ENCODE measurements at regions not wholly inside any gene's neighbourhood (a gene's known extent, or its start where the extent isn't known, plus 50 kb on each side); places are given as distances from the start of the nearest gene placed in this dataset.

GRCh38 chr6:14861491-14861943, 384.4 kb upstream of the JARID2 start:
- no peak for TF ChIP-seq CTCF (IDR thresholded peaks at IDR 0.05; ENCODE audit: insufficient read depth in 1 of 2, low read depth in 1 of 2, low read length in 1 of 2, severe bottlenecking in 1 of 2, unreplicated experiment in 1 of 2)
- Histone ChIP-seq H3K27me3 (replicated peaks; ENCODE audit: control insufficient read depth, insufficient read depth, low read length) (no peaks in the 10 kb centered on the region), H3K4me3 (ENCODE audit: low read depth, low read length) (no peak overlapping the region), H3K4me1 (no peaks in the 10 kb centered on the region), H3K9me3 (no peaks in the 10 kb centered on the region; the same call in 1 of the 2 replicates), H3K36me3 (ENCODE audit: control insufficient read depth, insufficient read depth, low read length) (no peaks in the 10 kb centered on the region)
- intact Hi-C loops (cut with micrococcal nuclease; ENCODE audit: unreplicated experiment) = no loop called here
- CTCF ChIA-PET = no interaction called here
- DNase-seq = no peak
- POLR2A ChIA-PET = no interaction called here
- Mint-ChIP-seq H3K4me1 (ENCODE audit: low read depth, unreplicated experiment) (no peaks in the 10 kb centered on the region), H3K9me3 (ENCODE audit: unreplicated experiment) (no peaks in the 10 kb centered on the region), H3K36me3 (ENCODE audit: insufficient read depth, unreplicated experiment) (no peaks in the 10 kb centered on the region), H3K27me3 (ENCODE audit: insufficient read depth, unreplicated experiment) (no peaks in the 10 kb centered on the region), H3K4me3 (ENCODE audit: unreplicated experiment) (no peak overlapping the region), H3K27ac (ENCODE audit: unreplicated experiment) (no peak overlapping the region)
- BruUV-seq (replicated peaks) = no TSS peak

GRCh38 chr6:14862845-14863244, 383.0 kb upstream of the JARID2 start:
- Mint-ChIP-seq H3K4me1 (ENCODE audit: low read depth, unreplicated experiment) (no peaks in the 10 kb centered on the region), H3K4me3 (ENCODE audit: unreplicated experiment) (no peak overlapping the region), H3K9me3 (ENCODE audit: unreplicated experiment) (no peaks in the 10 kb centered on the region), H3K27ac (ENCODE audit: unreplicated experiment) (no peak overlapping the region), H3K27me3 (ENCODE audit: insufficient read depth, unreplicated experiment) (no peaks in the 10 kb centered on the region), H3K36me3 (ENCODE audit: insufficient read depth, unreplicated experiment) (no peaks in the 10 kb centered on the region)
- Histone ChIP-seq H3K36me3 (ENCODE audit: control insufficient read depth, insufficient read depth, low read length) (no peaks in the 10 kb centered on the region), H3K27me3 (replicated peaks; ENCODE audit: control insufficient read depth, insufficient read depth, low read length) (no peaks in the 10 kb centered on the region), H3K4me3 (ENCODE audit: low read depth, low read length) (no peak overlapping the region), H3K9me3 (no peaks in the 10 kb centered on the region; the same call in 1 of the 2 replicates), H3K4me1 (no peaks in the 10 kb centered on the region)
- intact Hi-C loops (cut with micrococcal nuclease; ENCODE audit: unreplicated experiment) = no loop called here
- DNase-seq = no peak
- ChIA-PET POLR2A (no interaction called here), CTCF (no interaction called here)
- TF ChIP-seq CTCF (IDR thresholded peaks at IDR 0.05; ENCODE audit: insufficient read depth in 1 of 2, low read depth in 1 of 2, low read length in 1 of 2, severe bottlenecking in 1 of 2, unreplicated experiment in 1 of 2) = no peak
- no TSS peak for BruUV-seq (replicated peaks)

- BruUV-seq (replicated peaks) = no TSS peak
- H3K9me3 ChIP-seq = no peaks in the 10 kb centered on the region; the same call in 1 of the 2 replicates
- no peaks in the 10 kb centered on the region for H3K36me3 ChIP-seq (ENCODE audit: control insufficient read depth, insufficient read depth, low read length)
- TF ChIP-seq CTCF (IDR thresholded peaks at IDR 0.05; ENCODE audit: insufficient read depth in 1 of 2, low read depth in 1 of 2, low read length in 1 of 2, severe bottlenecking in 1 of 2, unreplicated experiment in 1 of 2) = peak in 1 of 2 experiments; percentile 20
- ChIA-PET POLR2A (no interaction called here), CTCF (no interaction called here)
- Mint-ChIP-seq H3K9me3 (ENCODE audit: unreplicated experiment) (no peaks in the 10 kb centered on the region), H3K27ac (ENCODE audit: unreplicated experiment) (no peak overlapping the region), H3K27me3 (ENCODE audit: insufficient read depth, unreplicated experiment) (no peaks in the 10 kb centered on the region), H3K4me3 (ENCODE audit: unreplicated experiment) (no peak overlapping the region), H3K36me3 (ENCODE audit: insufficient read depth, unreplicated experiment) (no peaks in the 10 kb centered on the region), H3K4me1 (ENCODE audit: low read depth, unreplicated experiment) (no peaks in the 10 kb centered on the region)
- intact Hi-C loops (cut with micrococcal nuclease; ENCODE audit: unreplicated experiment) = no loop called here
- no peak overlapping the region for H3K4me3 ChIP-seq (ENCODE audit: low read depth, low read length)
- no peaks in the 10 kb centered on the region for H3K4me1 ChIP-seq
- no peaks in the 10 kb centered on the region for H3K27me3 ChIP-seq (replicated peaks; ENCODE audit: control insufficient read depth, insufficient read depth, low read length)
- DNase-seq = peak in 1 of 2 experiments; percentile 14
These were observed 381.7 kb upstream of the JARID2 start for GRCh38 chr6:14863902-14864850.

Data from Caco-2 (cell line).